ENCODE measurements at regions not wholly inside any gene's neighbourhood (a gene's known extent, or its start where the extent isn't known, plus 50 kb on each side); places are given as distances from the start of the nearest gene placed in this dataset.

- TF ChIP-seq POLR2A (IDR thresholded peaks at IDR 0.05) (no peak), CTCF (IDR thresholded peaks at IDR 0.05) (no peak)
Measured at GRCh38 chr14:61109288-61109687, 128.2 kb downstream of the SLC38A6 start.
